NCI-H1092 (cell line): ENCODE measurements at regions not wholly inside any gene's neighbourhood (a gene's known extent, or its start where the extent isn't known, plus 50 kb on each side); places are given as distances from the start of the nearest gene placed in this dataset.
A peak's percentile ranks its signal among the peaks of the same experiment; 100 is the strongest.

Experiments
- DNase-seq: peaks from one replicate; lab custom pipeline; 2025; lab: John Stamatoyannopoulos, UW

- DNase-seq: no peak
Observed at GRCh38 chr4:138085736-138086305, 156.3 kb downstream of the SLC7A11 start.

GRCh38 chr4:138078751-138079520, 163.2 kb downstream of the SLC7A11 start:
- DNase-seq: no peak

- DNase-seq: no peak
Observed at GRCh38 chr4:138078253-138078652, 163.9 kb downstream of the SLC7A11 start.

GRCh38 chr4:138076561-138076960, 165.6 kb downstream of the SLC7A11 start:
- DNase-seq: no peak

GRCh38 chr4:138070816-138071215, 171.3 kb downstream of the SLC7A11 start:
- no peak for DNase-seq

- DNase-seq: no peak
Observed at GRCh38 chr4:138063581-138063980, 178.6 kb downstream of the SLC7A11 start.

- DNase-seq: no peak
Observed at GRCh38 chr4:138062929-138063328, 179.2 kb downstream of the SLC7A11 start.

- no peak for DNase-seq
Observed at GRCh38 chr4:138056541-138056940, 185.6 kb downstream of the SLC7A11 start.

- no peak for DNase-seq
Observed at GRCh38 chr4:138055890-138056289, 186.3 kb downstream of the SLC7A11 start.

- DNase-seq: no peak
Observed at GRCh38 chr4:138053641-138054301, 188.4 kb downstream of the SLC7A11 start.

- DNase-seq: no peak
Observed at GRCh38 chr4:138052806-138053632, 189.1 kb downstream of the SLC7A11 start.

GRCh38 chr4:138051157-138051556, 191.0 kb downstream of the SLC7A11 start:
- no peak for DNase-seq

- DNase-seq: no peak
Observed at GRCh38 chr4:138050601-138051000, 191.5 kb downstream of the SLC7A11 start.

GRCh38 chr4:138049355-138049754, 192.8 kb downstream of the SLC7A11 start:
- no peak for DNase-seq

GRCh38 chr4:138047290-138047689, 194.9 kb downstream of the SLC7A11 start:
- no peak for DNase-seq

- DNase-seq: no peak
Observed at GRCh38 chr4:138045036-138045435, 197.1 kb downstream of the SLC7A11 start.

- DNase-seq: no peak
Observed at GRCh38 chr4:138039010-138039409, 203.1 kb downstream of the SLC7A11 start.

- no peak for DNase-seq
Observed at GRCh38 chr4:138037696-138038095, 204.5 kb downstream of the SLC7A11 start.

- peak; percentile 34 for DNase-seq
Observed at GRCh38 chr4:138035781-138036258, 206.3 kb downstream of the SLC7A11 start.

GRCh38 chr4:138034871-138035270, 207.3 kb downstream of the SLC7A11 start:
- no peak for DNase-seq

- DNase-seq: no peak
Observed at GRCh38 chr4:138032222-138032621, 209.9 kb downstream of the SLC7A11 start.

GRCh38 chr4:138030375-138030774, 211.8 kb downstream of the SLC7A11 start:
- no peak for DNase-seq
